OCI-LY3 (cell line): ENCODE measurements at regions not wholly inside any gene's neighbourhood (a gene's known extent, or its start where the extent isn't known, plus 50 kb on each side); places are given as distances from the start of the nearest gene placed in this dataset.

ENCODE experiments used
- H2AFZ ChIP-seq: fragments of 200-600, 300-600 bp; shearing (Covaris generic); 2 replicates; pipeline ENCODE4 v1.6.0; 2014; ENCODE audit warnings: antibody characterized with exemption, low read depth, low read length
- H3K27ac ChIP-seq: fragments of 200-600, 300-600 bp; sonication (generic); 2 replicates; pipeline ENCODE4 v1.5.1; 2014; ENCODE audit warnings: mild to moderate bottlenecking, low read length, moderate library complexity, mixed read lengths
- H3K27me3 ChIP-seq: fragments of 200-600, 300-600 bp; sonication (generic); 2 replicates; pipeline ENCODE4 v1.6.1; 2014; ENCODE audit warnings: low read depth, low read length, mixed read lengths
- H3K36me3 ChIP-seq: fragments of 200-600, 300-600 bp; sonication (generic); replicated peaks from 2 replicates; pipeline ENCODE3; 2014; ENCODE audit warnings: low read depth, low read length, mixed read lengths
- H3K4me1 ChIP-seq: fragments of 300-600, 200-600 bp; sonication (generic); 2 replicates; pipeline ENCODE4 v1.6.1; 2014; ENCODE audit warnings: low read length, mixed read lengths
- H3K4me2 ChIP-seq: fragments of 200-600, 300-600 bp; sonication (generic); 2 replicates; pipeline ENCODE4 v1.6.1; 2014; ENCODE audit warnings: low read length, mixed read lengths
- H3K4me3 ChIP-seq: fragments of 300-600, 200-600 bp; sonication (generic); 2 replicates; pipeline ENCODE4 v1.5.1; 2014; ENCODE audit warnings: antibody characterized with exemption, mild to moderate bottlenecking, low read length, moderate library complexity
- H3K79me2 ChIP-seq: fragments of 300-600, 200-600 bp; shearing (Covaris generic); 2 replicates; pipeline ENCODE4 v1.6.1; 2014; ENCODE audit warnings: mild to moderate bottlenecking, low read length, mixed read lengths
- H3K9ac ChIP-seq: fragments of 300-600, 200-600 bp; shearing (Covaris generic); 2 replicates; pipeline ENCODE4 v1.6.0; 2014; ENCODE audit warnings: mild to moderate bottlenecking, low read length, moderate library complexity
- H3K9me3 ChIP-seq: fragments of 200-600, 300-600 bp; shearing (Covaris generic); 2 replicates; pipeline ENCODE4 v1.6.1; 2014; ENCODE audit warnings: low read length, mixed read lengths; ENCODE audit not compliant: insufficient read depth
- H4K20me1 ChIP-seq: fragments of 200-600, 300-600 bp; sonication (generic); 2 replicates; pipeline ENCODE4 v1.6.1; 2016; ENCODE audit warnings: low read length, mixed read lengths; ENCODE audit not compliant: insufficient read depth
- CTCF ChIP-seq: fragments of 200-600, 300-600 bp; sonication (generic); IDR thresholded peaks from 2 replicates; pipeline ENCODE4 v1.5.1; 2014; ENCODE audit warnings: antibody characterized with exemption, low read length, low read depth
- EZH2phosphoT487 ChIP-seq: fragments of 200-600 bp; shearing (Covaris generic); IDR thresholded peaks from 2 replicates; pipeline ENCODE4 v1.6.1; 2018; ENCODE audit warnings: antibody characterized with exemption, mixed run types, low read depth

GRCh38 chr4:23213198-23213597, 520.5 kb downstream of the GBA3 start:
- Histone ChIP-seq H3K79me2 (no peaks in the 10 kb centered on the region), H3K4me2 (no peak overlapping the region), H3K36me3 (no peaks in the 10 kb centered on the region), H3K4me1 (no peaks in the 10 kb centered on the region), H3K4me3 (no peak overlapping the region), H3K9me3 (no peaks in the 10 kb centered on the region), H3K27ac (no peak overlapping the region), H3K9ac (no peak overlapping the region), H3K27me3 (no peaks in the 10 kb centered on the region), H4K20me1 (no peaks in the 10 kb centered on the region), H2AFZ (no peak overlapping the region)
- TF ChIP-seq CTCF (no peak), EZH2phosphoT487 (no peak)

- TF ChIP-seq CTCF (no peak), EZH2phosphoT487 (no peak)
- Histone ChIP-seq H3K4me1 (no peaks in the 10 kb centered on the region), H3K4me2 (no peak overlapping the region), H2AFZ (no peak overlapping the region), H4K20me1 (no peaks in the 10 kb centered on the region), H3K79me2 (no peaks in the 10 kb centered on the region), H3K4me3 (no peak overlapping the region), H3K9ac (no peak overlapping the region), H3K27ac (no peak overlapping the region), H3K36me3 (no peaks in the 10 kb centered on the region), H3K9me3 (no peaks in the 10 kb centered on the region), H3K27me3 (no peaks in the 10 kb centered on the region)
Observed at GRCh38 chr4:23212558-23212957, 519.8 kb downstream of the GBA3 start.

- Histone ChIP-seq H3K9me3 (no peaks in the 10 kb centered on the region), H2AFZ (no peak overlapping the region), H3K36me3 (no peaks in the 10 kb centered on the region), H3K4me3 (no peak overlapping the region), H3K79me2 (no peaks in the 10 kb centered on the region), H3K27ac (no peak overlapping the region), H3K4me1 (no peaks in the 10 kb centered on the region), H4K20me1 (no peaks in the 10 kb centered on the region), H3K4me2 (no peak overlapping the region), H3K27me3 (no peaks in the 10 kb centered on the region), H3K9ac (no peak overlapping the region)
- TF ChIP-seq CTCF (no peak), EZH2phosphoT487 (no peak)
Observed at GRCh38 chr4:23207059-23207458, 514.3 kb downstream of the GBA3 start.

DNA sequence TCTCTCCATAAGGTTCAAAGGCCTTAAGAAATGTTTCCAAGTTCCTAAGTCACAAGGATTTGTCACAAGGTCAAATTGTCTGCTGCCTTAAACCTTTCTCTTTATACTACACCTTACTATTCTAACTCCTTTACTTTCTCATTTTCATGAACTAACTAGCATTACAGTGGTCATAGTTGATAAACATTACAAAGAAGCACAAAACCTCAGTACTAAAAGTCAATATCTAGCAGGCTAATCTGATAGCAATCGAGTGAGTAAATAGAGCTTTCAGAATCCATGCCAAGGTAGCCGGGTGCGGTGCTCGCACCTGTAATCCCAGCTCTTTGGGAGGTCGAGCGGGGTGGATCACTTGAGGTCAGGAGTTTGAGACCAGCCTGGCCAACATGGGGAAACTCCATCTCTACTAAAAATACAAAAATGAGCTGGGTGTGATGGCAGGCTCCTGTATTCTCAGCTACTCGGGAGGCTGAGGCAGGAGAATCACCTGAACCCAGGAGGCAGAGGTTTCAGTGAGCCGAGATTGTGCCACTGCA, 510.0 kb downstream of the GBA3 start:
- Histone ChIP-seq H3K36me3 (no peaks in the 10 kb centered on the region), H2AFZ (no peak overlapping the region), H4K20me1 (no peaks in the 10 kb centered on the region), H3K9me3 (no peaks in the 10 kb centered on the region), H3K79me2 (no peaks in the 10 kb centered on the region), H3K4me2 (no peak overlapping the region), H3K27me3 (no peaks in the 10 kb centered on the region), H3K27ac (no peak overlapping the region), H3K9ac (no peak overlapping the region), H3K4me3 (no peak overlapping the region), H3K4me1 (no peaks in the 10 kb centered on the region)
- TF ChIP-seq EZH2phosphoT487 (no peak), CTCF (no peak)
